HEK293 (cell line): ENCODE measurements at regions not wholly inside any gene's neighbourhood (a gene's known extent, or its start where the extent isn't known, plus 50 kb on each side); places are given as distances from the start of the nearest gene placed in this dataset.

Source experiments
- CTCF ChIP-seq: fragments of 450-650 bp; formaldehyde crosslinking; IDR thresholded peaks from 2 replicates; pipeline ENCODE4 v1.5.1; 2016; ENCODE audit warnings: missing biosample characterization, missing genetic modification characterization
- MZF1 ChIP-seq: fragments of 450-650 bp; formaldehyde crosslinking; IDR thresholded peaks from 2 replicates; pipeline ENCODE4 v1.5.1; 2017; ENCODE audit warnings: missing biosample characterization, missing genetic modification characterization, borderline replicate concordance
- SP2 ChIP-seq: fragments of 450-650 bp; formaldehyde crosslinking; IDR thresholded peaks from 2 replicates; pipeline ENCODE4 v1.5.1; 2016; ENCODE audit warnings: missing biosample characterization, missing genetic modification characterization
- YY1 ChIP-seq: fragments of 450-650 bp; formaldehyde crosslinking; IDR thresholded peaks from 2 replicates; pipeline ENCODE4 v1.5.1; 2018; ENCODE audit warnings: missing biosample characterization, missing genetic modification characterization
- ZBTB21 ChIP-seq: fragments of 450-650 bp; formaldehyde crosslinking; IDR thresholded peaks from 2 replicates; pipeline ENCODE4 v1.5.1; 2017; ENCODE audit warnings: missing biosample characterization, missing genetic modification characterization
- ZNF175 ChIP-seq: fragments of 450-650 bp; formaldehyde crosslinking; IDR thresholded peaks from 2 replicates; pipeline ENCODE4 v1.5.1; 2016; ENCODE audit warnings: missing biosample characterization, missing genetic modification characterization
- ZNF280C ChIP-seq: fragments of 450-650 bp; formaldehyde crosslinking; IDR thresholded peaks from 2 replicates; pipeline ENCODE4 v1.5.1; 2016; ENCODE audit warnings: missing biosample characterization, missing genetic modification characterization
- ZNF302 ChIP-seq: fragments of 450-650 bp; formaldehyde crosslinking; IDR thresholded peaks from 2 replicates; pipeline ENCODE4 v1.5.1; 2016; ENCODE audit warnings: missing biosample characterization, missing genetic modification characterization, low read depth
- ZNF311 ChIP-seq: fragments of 450-650 bp; formaldehyde crosslinking; IDR thresholded peaks from 2 replicates; pipeline ENCODE4 v1.5.1; 2017; ENCODE audit warnings: missing biosample characterization, missing genetic modification characterization, borderline replicate concordance
- ZNF600 ChIP-seq: fragments of 450-650 bp; formaldehyde crosslinking; IDR thresholded peaks from 2 replicates; pipeline ENCODE4 v1.5.1; 2016; ENCODE audit warnings: missing biosample characterization, missing genetic modification characterization
- ZNF658 ChIP-seq: fragments of 450-650 bp; formaldehyde crosslinking; IDR thresholded peaks from 2 replicates; pipeline ENCODE4; 2016; ENCODE audit warnings: missing biosample characterization, missing genetic modification characterization
- ZNF830 ChIP-seq: fragments of 450-650 bp; IDR thresholded peaks from 2 replicates; pipeline ENCODE4 v1.5.0; 2018; ENCODE audit warnings: missing biosample characterization, missing genetic modification characterization, low read depth, mild to moderate bottlenecking, moderate library complexity
- TF ChIP-seq, protein P1 (sequence below): fragments of 450-650 bp; formaldehyde crosslinking; IDR thresholded peaks from 2 replicates; pipeline ENCODE4 v1.5.1; 2016; ENCODE audit warnings: missing biosample characterization, missing genetic modification characterization
- TF ChIP-seq, protein P2 (sequence below): fragments of 450-650 bp; formaldehyde crosslinking; IDR thresholded peaks from 2 replicates; pipeline ENCODE4 v1.5.1; 2016; ENCODE audit warnings: missing biosample characterization, missing genetic modification characterization

DNA sequence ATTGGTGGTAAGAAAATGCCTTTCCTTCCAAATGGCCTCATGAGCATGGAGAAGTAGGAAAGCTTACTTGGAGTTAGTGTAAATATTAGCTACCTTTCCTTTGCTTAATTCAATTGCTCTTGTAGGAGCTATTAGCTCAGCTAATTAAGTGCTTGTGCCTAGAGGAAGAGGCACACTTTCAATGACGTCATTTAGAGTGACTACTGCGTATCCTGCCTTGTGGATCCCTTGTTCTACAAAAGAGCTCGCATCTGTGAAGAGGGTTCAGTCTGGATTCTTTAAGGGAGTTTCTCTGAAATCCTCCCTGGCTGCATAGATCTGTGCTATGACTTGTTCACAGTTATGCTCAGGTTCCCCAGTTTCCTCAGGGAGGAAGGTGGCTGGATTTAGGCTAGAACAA lies 122.5 kb upstream of the SPHKAP start:
- TF ChIP-seq ZNF175 (tag by site-specific recombination) (no peak), CTCF (no peak), MZF1 (tag by site-specific recombination) (no peak), SP2 (tag by site-specific recombination) (no peak), ZNF658 (no peak), ZNF830 (no peak), ZBTB21 (no peak), ZNF302 (tag by site-specific recombination) (no peak), YY1 (tag by site-specific recombination) (no peak), ZNF311 (tag by site-specific recombination) (no peak), ZNF600 (tag by site-specific recombination) (no peak), ZNF280C (tag by site-specific recombination) (no peak)
- TF ChIP-seq, protein P1, sequence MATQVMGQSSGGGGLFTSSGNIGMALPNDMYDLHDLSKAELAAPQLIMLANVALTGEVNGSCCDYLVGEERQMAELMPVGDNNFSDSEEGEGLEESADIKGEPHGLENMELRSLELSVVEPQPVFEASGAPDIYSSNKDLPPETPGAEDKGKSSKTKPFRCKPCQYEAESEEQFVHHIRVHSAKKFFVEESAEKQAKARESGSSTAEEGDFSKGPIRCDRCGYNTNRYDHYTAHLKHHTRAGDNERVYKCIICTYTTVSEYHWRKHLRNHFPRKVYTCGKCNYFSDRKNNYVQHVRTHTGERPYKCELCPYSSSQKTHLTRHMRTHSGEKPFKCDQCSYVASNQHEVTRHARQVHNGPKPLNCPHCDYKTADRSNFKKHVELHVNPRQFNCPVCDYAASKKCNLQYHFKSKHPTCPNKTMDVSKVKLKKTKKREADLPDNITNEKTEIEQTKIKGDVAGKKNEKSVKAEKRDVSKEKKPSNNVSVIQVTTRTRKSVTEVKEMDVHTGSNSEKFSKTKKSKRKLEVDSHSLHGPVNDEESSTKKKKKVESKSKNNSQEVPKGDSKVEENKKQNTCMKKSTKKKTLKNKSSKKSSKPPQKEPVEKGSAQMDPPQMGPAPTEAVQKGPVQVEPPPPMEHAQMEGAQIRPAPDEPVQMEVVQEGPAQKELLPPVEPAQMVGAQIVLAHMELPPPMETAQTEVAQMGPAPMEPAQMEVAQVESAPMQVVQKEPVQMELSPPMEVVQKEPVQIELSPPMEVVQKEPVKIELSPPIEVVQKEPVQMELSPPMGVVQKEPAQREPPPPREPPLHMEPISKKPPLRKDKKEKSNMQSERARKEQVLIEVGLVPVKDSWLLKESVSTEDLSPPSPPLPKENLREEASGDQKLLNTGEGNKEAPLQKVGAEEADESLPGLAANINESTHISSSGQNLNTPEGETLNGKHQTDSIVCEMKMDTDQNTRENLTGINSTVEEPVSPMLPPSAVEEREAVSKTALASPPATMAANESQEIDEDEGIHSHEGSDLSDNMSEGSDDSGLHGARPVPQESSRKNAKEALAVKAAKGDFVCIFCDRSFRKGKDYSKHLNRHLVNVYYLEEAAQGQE (tag by site-specific recombination) = no peak
- TF ChIP-seq, protein P2, sequence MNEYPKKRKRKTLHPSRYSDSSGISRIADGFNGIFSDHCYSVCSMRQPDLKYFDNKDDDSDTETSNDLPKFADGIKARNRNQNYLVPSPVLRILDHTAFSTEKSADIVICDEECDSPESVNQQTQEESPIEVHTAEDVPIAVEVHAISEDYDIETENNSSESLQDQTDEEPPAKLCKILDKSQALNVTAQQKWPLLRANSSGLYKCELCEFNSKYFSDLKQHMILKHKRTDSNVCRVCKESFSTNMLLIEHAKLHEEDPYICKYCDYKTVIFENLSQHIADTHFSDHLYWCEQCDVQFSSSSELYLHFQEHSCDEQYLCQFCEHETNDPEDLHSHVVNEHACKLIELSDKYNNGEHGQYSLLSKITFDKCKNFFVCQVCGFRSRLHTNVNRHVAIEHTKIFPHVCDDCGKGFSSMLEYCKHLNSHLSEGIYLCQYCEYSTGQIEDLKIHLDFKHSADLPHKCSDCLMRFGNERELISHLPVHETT = no peak
